ENCODE measurements at regions not wholly inside any gene's neighbourhood (a gene's known extent, or its start where the extent isn't known, plus 50 kb on each side); places are given as distances from the start of the nearest gene placed in this dataset.

DNA sequence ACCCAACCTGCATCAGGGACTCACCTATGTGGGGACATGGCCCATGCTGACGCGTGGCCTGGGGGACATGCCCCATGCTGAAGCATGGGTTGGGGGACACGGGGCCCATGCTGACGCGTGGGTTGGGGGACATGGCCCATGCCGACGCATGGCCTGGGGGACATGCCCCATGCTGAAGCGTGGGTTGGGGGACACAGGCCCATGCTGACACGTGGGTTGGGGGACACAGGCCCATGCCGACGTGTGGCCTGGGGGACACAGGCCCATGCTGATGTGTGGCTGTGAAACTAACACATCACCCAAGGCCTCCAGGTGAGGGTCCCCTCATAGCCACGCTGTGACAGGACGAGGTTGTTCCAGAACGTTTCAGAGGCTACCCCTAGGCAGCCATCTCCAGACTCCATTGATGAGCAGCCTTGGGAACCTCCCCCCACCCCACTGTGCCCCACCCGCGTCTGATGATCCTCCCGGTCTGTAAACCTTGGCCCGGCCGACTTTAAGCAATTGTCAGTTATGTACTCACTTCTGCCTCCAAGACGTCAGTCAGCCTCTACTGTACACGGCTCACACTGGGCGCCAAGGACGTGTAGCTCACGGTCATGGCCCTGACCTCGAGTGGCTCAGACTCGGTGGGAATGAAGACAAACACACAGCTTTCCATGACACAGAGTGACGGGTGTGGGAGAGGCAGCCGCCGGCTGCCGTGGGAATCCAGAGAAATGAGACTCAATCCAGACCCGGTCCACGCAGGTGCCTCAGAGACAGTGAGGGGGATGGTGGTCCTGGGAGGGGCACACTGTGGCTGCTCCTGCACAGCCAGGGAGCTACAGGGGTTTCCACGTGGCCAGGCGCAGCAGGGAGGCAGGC is 50.2 kb upstream of the SLC66A3 start:
- no peak for FAIRE-seq
